ENCODE measurements at regions not wholly inside any gene's neighbourhood (a gene's known extent, or its start where the extent isn't known, plus 50 kb on each side); places are given as distances from the start of the nearest gene placed in this dataset.

GRCh38 chr11:128046213-128046612 lies 541.1 kb downstream of the ETS1 start (continued):
- TF ChIP-seq OVOL2 (CRISPR knock-in tag; IDR thresholded peaks at IDR 0.05; ENCODE audit: borderline replicate concordance): no peak

- CTCF ChIA-PET: interaction anchor here (1.7 kb wide), 1 partner anchor 112 kb away, joined by 3 read pairs; no protein-coding TSS in a partner anchor
- Mint-ChIP-seq H3K27me3 (ENCODE audit: low read depth) (no peaks in the 10 kb centered on the region), H3K9me3 (no peaks in the 10 kb centered on the region), H3K36me3 (no peaks in the 10 kb centered on the region), H3K27ac (no peak overlapping the region), H3K4me1 (peaks cover 9% of the 10 kb centered on the region), H3K4me3 (no peak overlapping the region)
- no peak for DNase-seq (ENCODE audit: low spot score)
- peak; percentile 76 for ATAC-seq
- TF ChIP-seq OVOL2 (CRISPR knock-in tag; IDR thresholded peaks at IDR 0.05; ENCODE audit: borderline replicate concordance): no peak
- no peak for TF ChIP-seq PRDM15 (CRISPR knock-in tag; IDR thresholded peaks at IDR 0.05)
- no peak for TF ChIP-seq ZBTB43 (CRISPR knock-in tag; IDR thresholded peaks at IDR 0.05)
- no peak for TF ChIP-seq SMAD4 (CRISPR knock-in tag; IDR thresholded peaks at IDR 0.05)
- POLR2A ChIA-PET: no interaction called here
Observed at GRCh38 chr11:128045094-128045725, 542.1 kb downstream of the ETS1 start.

- Mint-ChIP-seq H3K4me3 (no peak overlapping the region), H3K27ac (no peak overlapping the region), H3K36me3 (no peaks in the 10 kb centered on the region), H3K27me3 (ENCODE audit: low read depth) (no peaks in the 10 kb centered on the region), H3K4me1 (peaks cover 9% of the 10 kb centered on the region), H3K9me3 (no peaks in the 10 kb centered on the region)
- ATAC-seq (no peak), DNase-seq (ENCODE audit: low spot score) (no peak)
- ChIA-PET POLR2A (no interaction called here), CTCF (no interaction called here)
- no peak for TF ChIP-seq IRF2 (CRISPR knock-in tag; IDR thresholded peaks at IDR 0.05; ENCODE audit: borderline replicate concordance, low read depth)
- no peak for TF ChIP-seq ATF6 (CRISPR knock-in tag; IDR thresholded peaks at IDR 0.05)
- no peak for TF ChIP-seq STAT6 (CRISPR knock-in tag; conservative IDR thresholded peaks at IDR 0.05; ENCODE audit: low read depth)
Observed at GRCh38 chr11:128042290-128042751, 545.0 kb downstream of the ETS1 start.

GRCh38 chr11:128040603-128041002 lies 546.8 kb downstream of the ETS1 start:
- H3K9me3 Mint-ChIP-seq: no peaks in the 10 kb centered on the region
- no peaks in the 10 kb centered on the region for H3K36me3 Mint-ChIP-seq
- peaks cover 9% of the 10 kb centered on the region for H3K4me1 Mint-ChIP-seq
- H3K27ac Mint-ChIP-seq: no peak overlapping the region
- CTCF ChIA-PET: no interaction called here
- POLR2A ChIA-PET: no interaction called here
- H3K27me3 Mint-ChIP-seq (ENCODE audit: low read depth): no peaks in the 10 kb centered on the region
- TF ChIP-seq ZNF425 (CRISPR knock-in tag; conservative IDR thresholded peaks at IDR 0.05): no peak
- TF ChIP-seq NR1H2 (CRISPR knock-in tag; IDR thresholded peaks at IDR 0.05): no peak
- TF ChIP-seq NR2C2 (CRISPR knock-in tag; IDR thresholded peaks at IDR 0.05): no peak
- no peak for TF ChIP-seq SP1 (CRISPR knock-in tag; conservative IDR thresholded peaks at IDR 0.05)
- TF ChIP-seq JAZF1 (CRISPR knock-in tag; IDR thresholded peaks at IDR 0.05): no peak
- no peak for TF ChIP-seq TEAD4 (CRISPR knock-in tag; IDR thresholded peaks at IDR 0.05)
- no peak for TF ChIP-seq CBFB (CRISPR knock-in tag; IDR thresholded peaks at IDR 0.05; ENCODE audit: low read depth)
- TF ChIP-seq IRF1 (CRISPR knock-in tag; IDR thresholded peaks at IDR 0.05): no peak
- no peak for ATAC-seq
- no peak for DNase-seq (ENCODE audit: low spot score)
- H3K4me3 Mint-ChIP-seq: no peak overlapping the region

Measured in WTC11 (cell line).